Calu3 (cell line): ENCODE measurements at regions not wholly inside any gene's neighbourhood (a gene's known extent, or its start where the extent isn't known, plus 50 kb on each side); places are given as distances from the start of the nearest gene placed in this dataset.

Source experiments
- BruUV-seq: library from RNA; stranded (reverse); fragments of 400-500 nt; replicated peaks from 2 replicates; lab custom pipeline; 2021; lab: Mats Ljungman, UMichigan
- CTCF ChIA-PET: fragments of 300-600 bp; sonication (Branson Sonifier 250); formaldehyde crosslinking; loops from one replicate; lab custom pipeline; 2022; ENCODE audit warnings: antibody characterized with exemption; lab: Charles Lee
- DNase-seq: peaks from one replicate; pipeline ENCODE4 v3.0.0; 2022
- H3K27ac Mint-ChIP-seq: one replicate; pipeline ENCODE4 v1.8.0; 2022; ENCODE audit warnings: mixed read lengths; ENCODE audit not compliant: unreplicated experiment
- H3K27me3 Mint-ChIP-seq: one replicate; pipeline ENCODE4 v1.8.0; 2022; ENCODE audit warnings: mixed read lengths; ENCODE audit not compliant: unreplicated experiment
- H3K36me3 Mint-ChIP-seq: one replicate; pipeline ENCODE4 v1.8.0; 2022; ENCODE audit warnings: mild to moderate bottlenecking, moderate library complexity, mixed read lengths; ENCODE audit not compliant: insufficient read depth, unreplicated experiment
- H3K4me1 Mint-ChIP-seq: one replicate; pipeline ENCODE4 v1.8.0; 2022; ENCODE audit warnings: mild to moderate bottlenecking, low read depth, mixed read lengths; ENCODE audit not compliant: unreplicated experiment
- H3K4me3 Mint-ChIP-seq: one replicate; pipeline ENCODE4 v1.8.0; 2022; ENCODE audit warnings: mild to moderate bottlenecking, low read depth, moderate library complexity, mixed read lengths; ENCODE audit not compliant: unreplicated experiment
- H3K9me3 Mint-ChIP-seq: one replicate; pipeline ENCODE4 v1.8.0; 2022; ENCODE audit warnings: low read depth, mixed read lengths; ENCODE audit not compliant: unreplicated experiment
- intact Hi-C: fragments of 100-400 bp; cut with micrococcal nuclease; formaldehyde crosslinking; loops from one replicate; pipeline ENCODE4 v1.10.0; 2022; ENCODE audit not compliant: unreplicated experiment
- TF ChIP-seq, protein P1 (sequence below): fragments of 200-600 bp; IDR thresholded peaks from one replicate; pipeline ENCODE4 v1.8.0; 2022; ENCODE audit warnings: antibody characterized with exemption; ENCODE audit not compliant: unreplicated experiment

DNA sequence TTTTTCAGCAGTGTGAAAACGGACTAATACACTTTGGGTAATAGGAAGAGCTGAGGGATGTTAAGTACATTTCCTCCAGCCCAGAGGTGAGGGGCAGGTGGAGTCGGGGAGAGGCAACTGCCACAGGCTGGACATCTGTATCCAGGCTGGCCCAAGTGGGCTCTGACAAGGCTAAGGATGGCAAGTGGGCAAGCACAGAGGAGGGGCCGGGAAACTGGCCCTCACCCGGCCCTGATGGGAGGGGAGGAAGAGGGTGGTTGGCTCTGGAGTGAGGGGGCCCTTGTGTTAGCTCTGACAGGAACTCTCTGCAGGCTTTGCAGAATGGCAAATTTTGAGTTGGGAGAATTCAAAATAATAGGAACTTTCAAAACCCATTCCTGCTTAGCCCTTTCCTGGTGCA lies 251.0 kb upstream of the TNRC6C start:
- Mint-ChIP-seq H3K36me3 (no peaks in the 10 kb centered on the region), H3K4me1 (no peaks in the 10 kb centered on the region), H3K27me3 (peaks cover 98% of the 10 kb centered on the region), H3K9me3 (peaks cover 2% of the 10 kb centered on the region), H3K4me3 (no peak overlapping the region), H3K27ac (no peak overlapping the region)
- intact Hi-C loops, result no loop called here
- no TSS peak for BruUV-seq
- CTCF ChIA-PET, result no interaction called here
- DNase-seq, result no peak
- TF ChIP-seq, protein P1, sequence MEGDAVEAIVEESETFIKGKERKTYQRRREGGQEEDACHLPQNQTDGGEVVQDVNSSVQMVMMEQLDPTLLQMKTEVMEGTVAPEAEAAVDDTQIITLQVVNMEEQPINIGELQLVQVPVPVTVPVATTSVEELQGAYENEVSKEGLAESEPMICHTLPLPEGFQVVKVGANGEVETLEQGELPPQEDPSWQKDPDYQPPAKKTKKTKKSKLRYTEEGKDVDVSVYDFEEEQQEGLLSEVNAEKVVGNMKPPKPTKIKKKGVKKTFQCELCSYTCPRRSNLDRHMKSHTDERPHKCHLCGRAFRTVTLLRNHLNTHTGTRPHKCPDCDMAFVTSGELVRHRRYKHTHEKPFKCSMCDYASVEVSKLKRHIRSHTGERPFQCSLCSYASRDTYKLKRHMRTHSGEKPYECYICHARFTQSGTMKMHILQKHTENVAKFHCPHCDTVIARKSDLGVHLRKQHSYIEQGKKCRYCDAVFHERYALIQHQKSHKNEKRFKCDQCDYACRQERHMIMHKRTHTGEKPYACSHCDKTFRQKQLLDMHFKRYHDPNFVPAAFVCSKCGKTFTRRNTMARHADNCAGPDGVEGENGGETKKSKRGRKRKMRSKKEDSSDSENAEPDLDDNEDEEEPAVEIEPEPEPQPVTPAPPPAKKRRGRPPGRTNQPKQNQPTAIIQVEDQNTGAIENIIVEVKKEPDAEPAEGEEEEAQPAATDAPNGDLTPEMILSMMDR, result no peak

DNA sequence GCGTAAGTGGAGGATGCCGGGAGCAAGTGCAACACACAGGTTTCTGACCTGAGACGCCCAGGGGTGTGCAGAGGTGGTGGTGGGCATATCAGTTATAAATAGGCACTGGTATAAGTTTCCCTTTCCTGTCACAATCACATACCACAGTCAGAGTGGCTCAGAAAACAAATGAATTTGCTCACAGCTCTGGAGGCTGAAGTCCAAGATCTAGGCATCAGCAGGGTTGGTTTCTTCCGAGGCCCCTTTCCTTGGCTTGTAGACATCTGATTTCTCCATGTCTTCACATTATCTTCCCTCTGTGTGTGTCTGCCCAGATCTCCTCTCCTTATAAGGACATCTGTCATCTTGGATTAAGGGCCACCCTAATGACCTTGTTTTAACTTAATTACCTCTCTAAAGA lies 250.5 kb upstream of the TNRC6C start:
- no TSS peak for BruUV-seq
- no peak overlapping the region for H3K4me3 Mint-ChIP-seq
- no peaks in the 10 kb centered on the region for H3K36me3 Mint-ChIP-seq
- CTCF ChIA-PET, result no interaction called here
- peaks cover 2% of the 10 kb centered on the region for H3K9me3 Mint-ChIP-seq
- no peaks in the 10 kb centered on the region for H3K4me1 Mint-ChIP-seq
- no peak for DNase-seq
- TF ChIP-seq, protein P1, result no peak
- intact Hi-C loops, result no loop called here
- H3K27ac Mint-ChIP-seq, result no peak overlapping the region
- peaks cover 98% of the 10 kb centered on the region for H3K27me3 Mint-ChIP-seq

DNA sequence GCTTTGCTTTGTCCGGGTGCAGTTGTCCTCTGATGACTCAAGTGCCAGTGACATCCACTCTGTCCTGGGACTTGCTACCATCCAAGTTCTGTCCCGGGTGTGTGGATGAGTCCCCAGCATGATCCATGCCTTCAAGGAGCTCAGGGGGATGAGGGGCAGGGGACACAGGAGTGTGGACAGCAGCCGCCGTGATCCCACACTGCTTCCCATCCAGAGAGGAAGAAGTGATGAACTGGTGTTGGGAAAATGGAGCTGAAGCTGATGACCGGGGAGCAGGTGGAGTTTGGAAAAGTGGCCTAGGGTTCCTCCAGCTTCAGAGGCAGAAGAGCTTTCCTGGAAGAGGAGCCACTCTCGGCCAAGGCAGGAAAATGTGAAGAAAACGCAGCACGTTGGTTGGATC lies 249.6 kb upstream of the TNRC6C start:
- CTCF ChIA-PET, result no interaction called here

DNA sequence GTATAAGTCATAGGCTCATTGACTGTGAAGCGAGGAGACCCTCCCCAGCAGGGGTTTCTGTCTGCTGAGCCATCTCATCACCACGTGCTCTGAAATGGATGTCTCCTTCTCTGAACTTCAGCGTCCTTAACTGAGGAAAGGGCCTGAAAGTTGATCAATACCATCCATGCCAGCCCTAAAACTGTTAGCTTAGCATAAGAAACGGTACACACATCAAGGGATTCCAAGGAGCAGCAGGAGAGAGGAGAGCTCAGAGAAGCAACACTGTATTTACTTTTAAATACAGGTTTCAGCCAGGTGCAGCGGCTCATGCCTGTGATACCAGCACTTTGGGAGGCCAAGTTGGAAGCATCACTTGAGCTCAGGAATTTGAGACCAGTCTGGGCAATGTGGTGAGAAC lies 248.9 kb upstream of the TNRC6C start:
- TF ChIP-seq, protein P1, result no peak
- no peak overlapping the region for H3K4me3 Mint-ChIP-seq
- H3K36me3 Mint-ChIP-seq, result no peaks in the 10 kb centered on the region
- CTCF ChIA-PET, result no interaction called here
- no peaks in the 10 kb centered on the region for H3K4me1 Mint-ChIP-seq
- H3K27ac Mint-ChIP-seq, result no peak overlapping the region
- no peaks in the 10 kb centered on the region for H3K9me3 Mint-ChIP-seq
- H3K27me3 Mint-ChIP-seq, result peaks cover 82% of the 10 kb centered on the region
- intact Hi-C loops, result no loop called here
- no peak for DNase-seq
- BruUV-seq, result no TSS peak

More for the DNA sequence above, 249.6 kb upstream of the TNRC6C start:
- intact Hi-C loops, result no loop called here
- no peaks in the 10 kb centered on the region for H3K36me3 Mint-ChIP-seq
- no TSS peak for BruUV-seq
- peaks cover 89% of the 10 kb centered on the region for H3K27me3 Mint-ChIP-seq
- TF ChIP-seq, protein P1, result no peak
- no peaks in the 10 kb centered on the region for H3K9me3 Mint-ChIP-seq
- no peak overlapping the region for H3K4me3 Mint-ChIP-seq
- H3K4me1 Mint-ChIP-seq, result no peaks in the 10 kb centered on the region
- H3K27ac Mint-ChIP-seq, result no peak overlapping the region
- no peak for DNase-seq

DNA sequence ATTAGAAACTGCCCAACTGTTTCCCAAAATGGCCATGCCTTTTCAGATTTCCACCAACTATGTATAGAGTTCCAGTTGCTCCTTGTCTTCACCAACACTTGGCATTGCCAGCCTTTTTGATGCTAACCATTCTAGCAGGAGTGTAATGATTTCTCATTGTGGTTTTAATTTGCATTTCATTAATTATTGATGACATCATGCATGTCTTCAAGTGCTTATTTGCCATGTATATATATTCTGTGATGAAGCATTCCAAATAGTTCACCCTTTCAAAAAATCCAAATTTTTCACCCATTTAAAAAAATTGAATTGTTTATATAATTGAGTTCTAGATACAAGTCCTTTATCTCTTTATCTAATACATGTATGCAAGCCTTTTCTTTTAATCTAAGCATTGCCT lies 245.9 kb upstream of the TNRC6C start:
- no peak overlapping the region for H3K27ac Mint-ChIP-seq
- intact Hi-C loops, result no loop called here
- no peak for DNase-seq
- no peaks in the 10 kb centered on the region for H3K4me1 Mint-ChIP-seq
- H3K36me3 Mint-ChIP-seq, result no peaks in the 10 kb centered on the region
- TF ChIP-seq, protein P1, result no peak
- peaks cover 75% of the 10 kb centered on the region for H3K27me3 Mint-ChIP-seq
- CTCF ChIA-PET, result no interaction called here
- peaks cover 6% of the 10 kb centered on the region for H3K9me3 Mint-ChIP-seq
- no peak overlapping the region for H3K4me3 Mint-ChIP-seq
- BruUV-seq, result no TSS peak
